Limb (tissue), 2 donors: ENCODE measurements at regions not wholly inside any gene's neighbourhood (a gene's known extent, or its start where the extent isn't known, plus 50 kb on each side); places are given as distances from the start of the nearest gene placed in this dataset.
A peak's percentile ranks its signal among the peaks of the same experiment; 100 is the strongest.

Experiments
- DNase-seq, 2 donors: peaks; one replicate each; pipeline ENCODE4 v3.0.0-alpha.2; 2016; ENCODE audit errors: extremely low spot score in 2 of 2

DNA sequence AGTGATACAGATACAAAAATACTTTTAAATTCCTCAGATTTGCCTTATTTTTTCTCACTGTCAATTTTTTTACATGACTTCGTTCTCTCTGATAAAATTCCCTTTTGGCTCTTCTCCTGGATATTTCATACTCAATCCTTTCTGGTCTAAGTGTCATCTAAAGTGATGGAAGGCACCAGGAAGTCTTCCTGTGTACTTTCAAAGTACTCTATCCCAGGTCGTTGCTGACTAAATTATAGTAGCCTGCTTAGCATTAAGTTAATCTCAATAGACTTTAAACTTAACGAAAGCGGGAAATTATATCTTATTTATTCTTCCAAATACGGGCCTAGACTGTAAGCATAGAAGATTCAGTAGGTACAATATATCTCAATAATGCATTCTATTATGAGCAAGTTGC is 67.8 kb downstream of the CASP12 start:
- no peak for DNase-seq

DNA sequence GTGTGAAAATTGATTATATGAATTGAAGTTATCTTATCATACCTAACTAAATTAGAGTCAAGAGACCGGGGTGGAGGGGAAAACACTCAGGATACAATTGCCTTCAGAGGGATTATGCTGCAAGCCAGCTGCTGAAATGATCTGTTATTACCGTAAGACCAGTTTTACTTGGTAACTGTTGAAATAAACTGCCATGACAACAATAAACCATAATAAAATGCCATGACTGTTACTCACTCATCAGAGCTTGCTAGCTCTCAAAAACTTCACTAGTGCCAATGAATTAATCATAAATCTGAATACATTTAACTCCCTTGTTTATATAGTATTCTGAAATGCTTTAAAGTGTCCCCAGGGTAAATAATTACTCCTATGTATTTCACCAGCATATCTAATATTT is 68.2 kb downstream of the CASP12 start:
- peak in 1 of 2 donors; percentile 61 for DNase-seq

DNA sequence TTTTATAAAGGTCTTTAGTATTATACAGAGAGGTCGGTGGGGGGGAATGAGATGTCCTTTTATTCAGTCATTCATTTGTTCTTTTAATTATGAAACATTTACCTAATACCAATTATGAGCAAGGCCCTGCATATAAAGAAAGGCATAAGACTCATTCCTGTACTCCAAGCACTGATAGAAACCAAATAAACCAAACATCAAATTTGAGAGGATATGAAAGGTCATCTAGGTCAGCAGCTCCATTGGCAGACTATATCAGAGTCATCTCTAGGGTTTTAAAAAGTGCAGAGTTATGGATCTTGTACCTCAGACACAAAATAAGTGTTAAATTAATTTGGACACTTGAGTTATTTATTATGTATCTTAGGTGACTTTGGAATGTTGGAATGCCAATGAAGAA is 71.5 kb downstream of the CASP12 start:
- DNase-seq = no peak

DNA sequence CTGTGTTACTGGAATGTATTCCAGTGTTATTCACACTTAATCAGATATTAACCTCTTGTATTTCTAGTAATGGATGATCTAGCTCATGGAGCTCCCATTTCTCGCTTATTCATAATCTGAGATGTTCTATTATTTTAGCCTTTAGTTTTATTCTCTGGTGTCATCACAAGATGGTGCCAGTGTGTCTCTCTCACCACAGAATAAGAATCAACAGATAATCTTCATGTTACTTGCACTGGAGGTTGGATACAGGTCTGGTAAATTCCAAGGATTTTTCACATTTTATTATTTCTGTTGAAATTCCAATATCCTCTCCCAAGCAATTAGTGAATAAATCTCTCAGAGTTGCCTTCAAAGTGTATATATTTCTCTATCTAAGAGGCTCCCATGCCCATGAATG is 74.6 kb downstream of the CASP12 start:
- DNase-seq = no peak

DNA sequence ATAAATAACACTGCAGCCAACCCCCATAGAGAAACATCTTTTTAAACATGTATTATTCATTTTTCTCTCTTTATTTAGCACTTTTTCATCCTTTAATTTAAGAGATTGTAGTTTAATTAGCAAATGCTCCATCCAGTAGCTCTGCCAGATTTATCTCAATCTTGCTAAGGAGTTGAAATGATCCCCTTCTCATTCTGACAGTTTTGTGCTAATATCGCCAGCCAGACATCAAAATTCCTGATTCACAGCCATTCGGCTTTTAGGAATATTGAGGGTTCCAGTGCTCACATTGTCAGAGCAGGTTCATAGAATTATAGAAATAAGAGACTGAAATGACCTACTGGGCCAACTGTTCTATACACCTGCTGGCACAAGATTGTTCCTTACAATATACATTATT is 77.8 kb downstream of the CASP12 start:
- DNase-seq = no peak

DNA sequence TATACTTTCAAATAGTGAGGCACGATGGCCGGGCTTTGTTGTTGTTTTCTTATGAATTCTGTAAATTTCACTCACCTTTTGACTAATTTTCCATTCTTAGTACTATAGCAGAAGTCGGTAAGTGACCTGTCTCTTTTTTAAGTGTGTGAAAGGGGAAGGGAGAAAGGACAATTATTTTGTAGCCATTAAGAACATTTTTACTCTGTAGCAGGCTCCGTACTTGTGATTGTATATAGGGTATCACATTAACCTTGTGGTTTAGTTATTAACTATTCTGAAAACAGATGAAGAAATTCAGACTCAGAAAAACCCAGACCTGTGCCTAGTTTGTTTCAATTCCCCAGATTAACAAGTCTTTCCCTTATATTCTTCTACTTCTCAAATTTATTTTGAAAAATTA is 78.7 kb downstream of the CASP12 start:
- no peak for DNase-seq

DNA sequence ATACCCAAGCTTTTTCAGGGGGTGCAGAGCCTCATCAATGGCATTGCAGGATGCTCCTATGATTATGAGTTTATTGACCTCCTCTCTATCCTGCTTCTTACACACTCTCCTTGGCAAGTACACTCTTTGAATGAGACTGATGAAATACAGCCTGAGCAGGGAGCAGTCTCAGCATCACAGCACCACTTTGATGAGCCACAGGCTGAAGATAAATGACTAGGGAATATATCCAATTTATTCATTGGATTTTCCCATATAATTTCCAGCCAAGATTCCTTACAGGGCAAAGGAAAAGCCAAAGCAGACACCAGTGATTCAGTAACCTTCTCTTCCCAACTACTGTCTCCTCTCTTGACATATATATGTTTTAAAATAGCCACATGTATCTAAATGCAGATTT is 79.2 kb downstream of the CASP12 start:
- DNase-seq = no peak

DNA sequence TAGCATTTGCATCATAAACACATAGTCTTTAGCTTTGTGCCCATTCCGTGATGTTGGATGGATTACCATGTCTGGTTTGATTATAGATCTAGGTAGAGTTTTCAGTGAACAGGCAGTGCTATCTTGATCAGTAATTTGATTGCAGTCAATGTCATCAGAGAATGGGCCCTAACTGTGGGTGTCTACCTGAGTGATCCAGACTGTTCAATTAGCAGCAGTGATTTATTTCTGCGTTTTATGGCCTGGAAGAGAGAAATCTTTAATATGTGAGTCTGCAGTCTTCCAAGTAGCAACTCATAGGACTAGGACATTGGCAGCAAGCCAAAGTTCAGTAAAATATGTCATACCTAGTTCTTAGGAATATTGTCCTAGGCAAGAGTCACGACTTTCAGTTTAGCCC is 80.3 kb downstream of the CASP12 start:
- DNase-seq = no peak

DNA sequence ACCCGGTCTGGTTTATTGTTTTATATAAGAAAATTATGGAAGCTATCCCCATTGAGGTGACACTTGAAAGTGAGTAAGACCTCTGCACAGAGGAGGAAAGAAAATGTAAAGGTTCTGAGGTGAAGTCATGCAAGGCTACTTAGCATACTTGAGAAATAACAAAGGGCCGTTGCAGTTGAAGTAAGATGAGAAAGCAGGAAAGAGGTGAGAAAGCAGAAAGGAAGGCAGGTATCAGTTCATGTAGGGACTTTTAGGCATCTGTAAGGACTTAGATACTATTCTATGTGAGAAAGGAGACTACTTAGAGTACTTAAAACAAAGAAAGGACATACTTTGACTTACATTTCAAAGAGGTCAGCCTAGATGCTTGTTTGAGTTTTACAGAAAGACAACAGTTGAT is 84.7 kb downstream of the CASP12 start:
- no peak for DNase-seq

DNA sequence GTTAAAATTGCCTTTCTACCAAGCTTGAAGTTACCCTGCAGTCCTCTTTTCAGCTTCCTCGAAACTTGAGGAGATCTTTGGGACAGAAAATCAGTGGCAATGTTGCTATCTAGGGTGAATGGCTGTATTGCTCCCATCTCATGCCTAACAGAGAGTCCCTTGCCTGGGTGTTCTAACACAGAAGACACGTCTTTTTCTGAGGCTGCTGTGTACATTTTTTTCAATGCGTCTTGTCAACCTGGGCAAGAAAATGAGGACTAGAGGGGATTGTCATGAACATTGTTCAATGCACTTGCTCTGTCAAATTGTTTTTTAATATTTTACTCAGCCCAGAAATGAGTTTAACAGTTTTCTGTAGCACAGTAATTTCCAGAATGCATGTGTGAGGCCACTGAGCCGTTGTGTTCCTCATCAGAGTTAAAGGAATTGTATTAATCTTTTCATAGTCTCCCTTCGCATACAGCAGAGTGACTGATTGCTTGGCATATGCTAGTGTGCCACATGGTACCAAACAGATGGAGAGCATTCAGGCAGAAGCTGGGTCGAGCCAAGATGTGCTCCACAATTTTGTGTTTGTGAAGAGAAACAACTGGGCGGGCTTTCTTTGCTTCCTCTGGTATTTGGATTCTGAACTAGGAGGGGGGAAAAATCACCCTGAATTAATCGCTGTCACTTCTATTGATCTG is 86.0 kb downstream of the CASP12 start:
- DNase-seq = no peak

DNA sequence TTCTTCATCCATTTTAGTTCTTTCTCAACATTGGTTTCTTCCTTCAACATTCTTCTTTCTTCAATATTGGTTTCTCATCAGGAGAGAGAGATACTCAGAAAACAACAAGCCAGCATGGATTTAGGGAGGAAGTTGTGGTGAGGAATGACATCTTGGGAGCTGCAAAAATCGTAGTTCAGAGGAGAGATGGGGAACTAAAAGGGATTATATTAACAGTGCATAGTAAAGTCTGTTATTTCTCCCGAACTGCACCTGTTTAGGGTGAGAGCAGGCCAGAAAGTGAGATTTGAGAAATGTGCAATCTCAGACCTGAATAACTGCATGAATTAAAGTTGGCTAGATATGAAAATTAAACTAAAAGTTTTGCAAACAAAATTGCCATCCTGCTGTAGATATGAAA is 94.5 kb downstream of the CASP12 start:
- no peak for DNase-seq

DNA sequence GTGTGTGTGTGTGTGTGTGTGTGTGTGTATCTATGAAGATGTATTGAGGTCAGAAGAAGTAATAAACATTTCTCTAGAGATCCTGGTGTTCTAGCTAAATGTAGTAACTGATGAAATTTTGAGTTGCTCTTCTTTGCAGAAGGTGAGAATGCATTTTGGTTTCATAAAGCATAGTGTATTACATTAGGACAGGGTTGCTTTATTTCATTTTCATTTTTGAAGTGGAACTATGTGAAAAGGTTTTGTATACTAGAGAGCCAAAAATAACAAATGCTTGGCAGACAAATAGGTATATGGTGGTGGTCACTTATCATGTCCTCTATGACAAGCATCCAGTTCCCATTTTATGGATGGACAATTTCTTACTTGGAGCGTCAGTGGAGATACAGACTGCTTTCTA is 99.0 kb downstream of the CASP12 start:
- no peak for DNase-seq

DNA sequence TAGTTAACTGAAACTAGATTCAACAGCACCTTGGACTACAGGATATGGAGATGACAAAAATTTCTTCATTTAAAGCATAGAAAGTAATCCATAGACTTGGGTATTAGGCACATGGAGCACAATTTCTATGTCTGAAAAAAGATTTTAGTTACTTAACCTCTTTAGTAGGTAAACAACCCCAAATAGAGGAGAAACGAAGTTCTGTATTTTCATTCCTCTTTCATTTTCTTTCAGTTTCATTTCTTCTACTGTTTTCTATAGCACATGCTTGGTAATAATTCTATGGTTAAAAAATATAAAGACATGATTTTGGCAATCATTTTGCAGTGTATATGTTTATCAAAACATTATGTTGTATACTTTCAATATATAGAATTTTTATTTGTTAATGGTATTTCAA is 99.5 kb downstream of the CASP12 start:
- DNase-seq = no peak

DNA sequence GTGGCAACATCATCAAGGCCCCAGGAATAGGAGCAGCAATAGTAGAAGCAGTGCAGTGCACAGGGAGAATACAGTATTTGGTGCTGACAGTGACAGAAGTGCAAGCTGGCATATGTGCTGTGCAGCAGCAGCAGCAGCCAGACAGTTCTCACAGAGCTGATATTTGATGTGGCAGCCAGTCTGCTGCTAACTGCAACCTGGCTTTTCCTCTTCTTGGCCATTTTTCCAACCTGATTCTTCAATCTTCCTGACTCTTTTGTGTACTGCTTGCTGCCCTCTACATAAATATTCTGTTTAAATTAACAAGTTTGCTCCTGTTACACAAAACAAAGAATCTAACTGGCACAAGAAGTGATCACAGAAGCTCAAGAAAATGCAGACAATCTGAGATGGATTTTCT is 102.0 kb downstream of the CASP12 start:
- DNase-seq = no peak

DNA sequence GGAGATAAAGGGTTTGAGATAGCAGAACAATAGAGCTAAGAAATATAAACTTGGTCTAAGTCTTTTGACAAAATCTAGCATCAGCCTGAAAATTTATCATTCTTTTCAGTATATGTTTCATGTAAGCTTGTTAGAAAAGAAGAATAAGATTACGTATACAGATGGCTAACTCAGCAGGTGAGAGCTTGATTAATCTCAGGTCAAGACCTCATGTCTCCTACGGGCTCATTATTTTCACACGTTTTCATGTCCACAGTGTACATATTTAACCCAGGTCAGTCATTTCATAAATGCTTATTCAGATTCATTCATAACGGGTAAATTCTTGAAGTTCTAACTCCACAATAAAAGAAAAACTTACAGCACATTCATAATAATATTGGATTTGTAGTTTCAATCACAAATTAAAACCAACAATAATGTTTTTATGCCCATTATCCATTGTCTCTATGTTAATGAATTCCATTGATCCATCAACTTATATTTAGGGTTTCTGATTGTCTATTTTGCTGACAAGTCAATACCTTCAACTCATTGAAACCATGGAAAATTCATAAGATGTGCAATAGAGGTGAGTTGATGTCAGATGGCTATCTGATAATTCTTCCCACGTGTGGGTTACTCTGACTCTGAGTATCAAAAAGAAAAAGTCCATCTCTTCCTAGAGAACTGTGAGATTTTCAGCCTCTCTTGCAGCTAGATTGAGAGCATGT is 102.6 kb downstream of the CASP12 start:
- DNase-seq = no peak

DNA sequence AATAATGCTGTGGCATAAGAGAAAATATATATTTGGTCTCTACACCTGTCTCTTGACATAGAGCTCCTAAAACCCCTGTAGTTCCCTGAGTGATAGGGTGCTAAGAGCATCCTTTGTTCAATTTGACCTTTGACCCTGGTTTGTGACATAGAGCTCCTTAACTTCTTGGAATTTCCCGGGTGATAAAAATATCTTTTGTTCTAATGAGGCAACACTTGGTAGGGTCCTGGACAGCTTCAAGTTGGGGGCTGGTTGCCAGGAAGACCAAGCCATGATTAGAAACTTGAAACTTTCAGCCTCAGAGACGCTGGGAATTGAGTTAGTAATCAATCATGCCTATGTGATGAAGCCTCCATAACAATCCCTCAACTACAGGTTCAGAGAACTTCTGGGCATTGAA is 105.4 kb downstream of the CASP12 start:
- DNase-seq = no peak

DNA sequence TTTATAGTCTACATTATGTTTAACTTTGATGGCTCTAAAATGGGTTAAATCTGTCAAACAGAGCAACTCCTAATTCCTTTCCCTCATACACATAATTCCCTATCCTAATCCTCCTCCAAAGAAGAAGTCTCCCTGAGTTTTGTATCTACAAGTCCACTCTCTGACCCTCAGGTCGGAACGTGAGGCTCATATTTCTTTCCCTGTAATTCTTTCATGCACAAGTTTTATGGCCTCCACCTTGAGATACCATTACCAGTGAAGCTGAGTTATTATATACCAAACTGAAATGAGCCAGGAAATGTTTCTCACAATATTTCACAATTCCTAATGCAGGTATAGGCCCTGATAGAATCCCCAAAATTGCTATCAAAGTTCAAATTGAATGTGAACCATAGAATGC is 106.4 kb downstream of the CASP12 start:
- no peak for DNase-seq

DNA sequence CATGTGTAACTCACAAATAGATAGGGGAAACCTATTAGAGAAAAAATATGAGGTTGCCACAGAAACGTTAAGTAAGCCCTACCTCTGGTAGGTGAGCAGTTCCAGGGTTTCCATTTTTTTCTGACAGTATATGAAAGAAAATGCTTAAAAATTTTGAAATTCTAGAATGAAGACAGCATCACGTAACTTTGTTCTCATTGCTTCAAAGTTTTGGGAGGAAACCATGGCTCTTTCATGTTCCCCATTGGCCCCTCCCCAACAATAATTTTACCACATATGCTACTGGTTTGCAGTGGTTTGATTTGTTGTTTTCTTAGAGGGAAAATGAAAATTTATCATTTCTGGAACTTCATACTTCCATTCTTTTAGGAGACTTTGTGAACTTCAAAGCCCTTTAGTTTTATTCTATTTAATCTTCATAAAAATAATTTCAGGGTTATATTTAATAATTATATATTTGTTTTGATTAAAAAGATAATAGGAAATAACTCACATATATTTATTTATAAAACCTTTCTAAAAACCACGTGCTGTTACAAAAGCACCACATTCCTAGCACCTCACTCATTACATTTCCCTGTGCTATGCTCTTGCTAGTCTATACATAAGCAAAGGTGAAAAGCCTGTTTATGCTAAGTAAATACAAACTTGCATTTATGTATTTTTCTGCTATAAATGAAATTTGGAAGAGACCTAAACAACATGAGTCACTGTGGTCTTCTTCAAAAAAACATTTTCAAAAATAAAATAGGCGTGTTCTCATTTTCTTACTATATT is 113.4 kb downstream of the CASP12 start:
- no peak for DNase-seq

DNA sequence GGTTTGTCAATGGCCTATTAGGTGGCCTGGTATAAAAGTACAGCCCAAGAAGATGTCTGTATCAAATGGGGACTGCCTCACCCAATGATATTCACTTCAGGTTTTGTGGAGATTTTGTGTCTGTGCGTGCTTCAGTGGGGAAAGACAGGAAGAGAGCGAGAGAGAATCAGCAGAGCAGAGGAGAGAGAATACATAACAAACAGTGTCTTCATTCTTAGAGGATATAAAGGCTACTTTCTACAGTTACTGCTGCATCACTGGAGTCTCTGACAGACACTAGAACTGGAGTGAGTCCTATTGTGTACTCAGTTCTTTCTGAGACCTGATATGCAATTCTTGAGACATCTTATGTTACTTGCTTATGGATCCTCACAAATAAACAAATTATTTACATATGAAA is 115.0 kb downstream of the CASP12 start:
- DNase-seq = no peak

DNA sequence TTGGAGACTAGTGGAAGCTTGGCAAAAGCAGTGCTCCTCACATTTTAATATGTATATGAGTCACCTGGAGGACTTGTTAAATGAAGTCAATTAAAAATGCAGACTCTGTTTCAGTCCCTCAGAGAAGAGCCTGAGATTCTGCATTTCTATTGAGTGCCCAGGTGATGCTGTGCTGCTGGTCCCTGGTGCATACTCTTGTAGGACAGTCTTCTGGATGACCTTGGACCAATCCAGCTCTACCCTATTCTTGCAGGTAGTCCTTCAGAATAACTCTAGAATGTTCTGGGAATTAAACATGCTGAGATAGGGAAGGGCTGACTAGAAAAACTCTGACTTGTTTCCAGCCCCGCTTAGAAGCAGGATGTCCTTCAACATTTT is 115.9 kb downstream of the CASP12 start:
- DNase-seq = no peak

DNA sequence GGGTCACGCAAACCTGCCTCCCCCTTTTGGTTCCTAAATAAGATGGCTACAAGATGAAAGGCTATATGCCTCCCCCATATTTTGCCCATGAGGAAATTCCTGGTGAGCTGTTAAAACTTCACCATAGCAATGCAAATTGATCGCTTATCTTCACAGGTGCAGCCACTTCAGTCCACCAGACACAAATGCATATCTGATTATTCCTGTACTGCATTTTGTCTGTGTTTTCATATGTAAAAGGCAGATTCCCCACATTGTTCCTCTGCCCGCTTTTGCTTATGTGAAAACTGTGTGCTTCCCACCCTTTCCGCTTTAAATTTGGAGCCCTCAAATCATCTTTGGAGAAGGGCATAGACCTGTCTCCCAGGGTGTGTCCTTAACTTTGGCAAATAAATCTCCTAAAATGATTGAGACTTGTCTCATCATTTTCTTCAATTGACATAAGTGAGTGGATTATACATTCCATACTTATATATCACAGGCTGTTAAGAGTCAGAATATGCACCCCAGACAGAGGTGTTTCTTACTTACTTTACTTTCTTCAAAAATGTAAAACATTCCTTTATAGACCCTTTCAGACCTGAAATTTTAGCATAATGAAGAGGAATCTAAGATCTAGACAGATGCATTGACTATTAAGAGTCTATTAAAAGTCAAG is 116.4 kb downstream of the CASP12 start:
- no peak for DNase-seq

DNA sequence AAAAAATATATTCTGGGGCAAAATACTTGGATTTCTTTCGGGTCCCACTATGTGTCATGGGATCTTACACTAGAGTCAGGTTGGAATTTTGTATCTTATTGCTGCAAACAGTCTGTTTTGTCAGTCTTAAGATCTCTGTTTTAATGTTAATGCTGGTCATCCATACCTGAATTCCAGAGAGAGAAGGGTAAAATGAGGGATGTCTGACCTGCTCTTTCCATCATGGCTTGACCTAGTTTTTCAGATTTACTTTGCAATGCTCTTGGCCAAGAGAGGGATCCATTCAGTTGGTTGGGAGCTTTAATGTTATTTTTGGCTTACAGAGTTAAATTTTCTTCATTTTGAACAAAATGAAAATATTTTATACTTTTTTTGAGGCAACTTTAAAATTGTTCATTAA is 117.2 kb downstream of the CASP12 start:
- DNase-seq = no peak
